Vagina (tissue), 2 donors: ENCODE measurements at regions not wholly inside any gene's neighbourhood (a gene's known extent, or its start where the extent isn't known, plus 50 kb on each side); places are given as distances from the start of the nearest gene placed in this dataset.

ENCODE experiments used
- CTCF ChIP-seq, 3 experiments: fragments of 450-650 bp in 2 of 3; fragments of 200-600 bp in 1 of 3; sonication (generic) in 1 of 3; IDR thresholded peaks; one replicate each; pipeline ENCODE4 v1.5.1; 2017 to 2019; ENCODE audit warnings: antibody characterized with exemption in 3 of 3, mild to moderate bottlenecking in 2 of 3, moderate library complexity in 2 of 3
- POLR2A ChIP-seq, 2 donors: fragments of 450-650 bp; IDR thresholded peaks; one replicate each; pipeline ENCODE4 v1.6.1; 2017; ENCODE audit warnings: antibody characterized with exemption in 2 of 2, mild to moderate bottlenecking in 2 of 2, moderate library complexity in 2 of 2
- POLR2AphosphoS5 ChIP-seq, 2 donors: sonication (generic); formaldehyde crosslinking; IDR thresholded peaks; one replicate each; pipeline ENCODE4 v1.9.0; 2017; ENCODE audit warnings: antibody characterized with exemption in 2 of 2, mild to moderate bottlenecking in 2 of 2, low read depth in 1 of 2; ENCODE audit not compliant: insufficient read depth in 1 of 2

- TF ChIP-seq CTCF (IDR thresholded peaks at IDR 0.05) = no peak
- no peak for TF ChIP-seq POLR2A (IDR thresholded peaks at IDR 0.05)
- no peak for TF ChIP-seq POLR2AphosphoS5 (IDR thresholded peaks at IDR 0.05; ENCODE audit: insufficient read depth in 1 of 2, low read depth in 1 of 2)
These were observed 437.7 kb downstream of the RAP2B start for GRCh38 chr3:153599685-153600084.
